ENCODE measurements at regions not wholly inside any gene's neighbourhood (a gene's known extent, or its start where the extent isn't known, plus 50 kb on each side); places are given as distances from the start of the nearest gene placed in this dataset.

DNA sequence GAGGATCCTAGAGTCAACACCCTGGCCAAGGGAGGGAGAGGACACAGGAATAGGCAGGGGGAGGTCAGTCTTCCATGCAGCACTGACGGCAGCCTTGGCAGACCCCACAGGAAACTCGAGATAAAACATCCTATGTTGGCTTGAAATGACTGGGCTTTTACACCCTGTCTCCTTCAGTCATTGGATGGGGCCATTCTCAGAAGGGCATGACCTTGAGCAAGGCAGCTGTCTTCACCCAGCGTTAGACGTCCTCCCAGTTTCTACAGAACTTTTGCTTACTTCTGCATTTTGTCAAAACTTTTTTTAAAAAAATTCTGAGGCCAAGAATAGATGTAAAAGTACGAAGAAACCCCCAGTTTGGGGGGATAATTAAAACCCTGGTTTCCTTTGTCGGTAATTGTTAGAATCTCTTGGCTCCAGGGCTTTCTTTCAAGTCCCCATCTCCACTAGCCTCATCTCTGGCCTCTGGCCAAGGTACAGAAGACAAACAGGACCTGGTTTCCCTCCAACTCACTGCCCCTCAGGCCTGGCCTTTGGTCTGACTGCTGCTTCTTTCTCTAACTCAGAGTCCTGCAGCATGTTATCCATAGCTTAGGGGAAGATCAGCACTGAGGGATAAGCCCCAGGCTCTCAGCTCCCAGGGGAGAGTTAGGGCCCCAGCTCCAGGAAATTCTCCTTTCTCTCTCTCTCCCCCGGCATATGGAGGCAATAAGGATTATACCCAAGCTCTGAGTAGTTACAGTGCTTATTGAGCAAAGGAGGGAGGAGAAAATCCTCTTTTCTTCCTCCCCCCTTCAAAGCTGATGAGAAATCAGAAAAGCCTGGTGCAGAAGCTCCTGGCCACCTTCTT is 51.6 kb upstream of the KCND3 start:
- DNase-seq = no peak

DNA sequence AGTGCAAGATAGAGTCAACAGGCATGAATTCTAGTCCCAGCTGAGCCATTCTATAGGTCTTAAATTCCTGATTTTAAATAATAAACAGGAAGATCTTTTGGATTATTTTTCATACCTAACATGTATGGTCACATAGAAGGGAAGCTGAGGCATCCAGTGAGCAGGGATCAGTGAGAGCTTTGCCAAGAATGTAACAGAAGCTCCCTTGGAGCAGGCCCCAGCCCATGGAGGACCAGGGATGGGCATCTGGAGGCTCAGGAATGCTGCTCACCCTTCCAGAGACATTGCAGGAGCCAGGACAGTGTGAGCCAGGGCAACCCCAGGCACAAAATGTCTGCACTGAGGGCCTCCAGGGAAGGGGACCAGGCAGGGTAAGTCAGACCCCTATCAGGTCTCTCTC is 54.4 kb upstream of the KCND3 start:
- no peak for DNase-seq

DNA sequence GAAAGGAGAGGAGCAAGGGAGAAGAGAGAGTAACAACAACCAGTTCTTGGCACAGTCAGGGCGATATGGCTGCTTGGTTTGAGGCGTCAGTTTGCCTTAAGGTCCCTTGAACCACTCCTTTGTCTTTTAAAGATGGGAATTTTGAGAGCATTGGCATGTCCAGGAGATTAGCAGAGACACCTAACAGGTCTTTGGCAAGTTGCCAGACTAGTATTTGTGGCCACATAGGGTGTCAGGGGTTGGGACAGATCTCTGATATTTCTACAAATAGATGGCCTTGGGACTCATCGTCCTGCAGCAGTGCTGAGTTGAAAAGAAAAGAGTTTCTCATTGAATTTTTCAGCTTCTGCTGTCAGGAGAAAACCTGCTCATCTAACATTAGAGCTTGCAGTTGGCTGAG is 55.3 kb upstream of the KCND3 start:
- no peak for DNase-seq

DNA sequence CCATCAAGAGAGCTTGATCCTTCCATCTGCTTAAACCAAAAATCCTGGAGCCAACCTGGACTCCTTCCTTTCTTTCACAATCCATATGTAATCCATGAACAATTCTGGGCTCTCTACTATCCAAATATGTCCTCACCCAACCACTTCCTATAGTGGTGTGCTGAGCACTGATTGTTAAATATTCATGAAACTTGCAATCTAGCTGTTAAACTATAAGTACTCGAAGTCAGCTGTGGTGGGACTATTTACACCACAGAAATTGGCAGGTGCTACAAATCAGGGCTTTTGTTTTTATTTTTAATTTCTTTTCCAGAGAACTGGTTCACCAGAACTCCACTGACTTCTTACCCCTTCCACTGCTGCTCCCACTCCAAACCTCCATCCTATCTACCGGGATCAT is 57.2 kb upstream of the KCND3 start:
- DNase-seq = no peak

DNA sequence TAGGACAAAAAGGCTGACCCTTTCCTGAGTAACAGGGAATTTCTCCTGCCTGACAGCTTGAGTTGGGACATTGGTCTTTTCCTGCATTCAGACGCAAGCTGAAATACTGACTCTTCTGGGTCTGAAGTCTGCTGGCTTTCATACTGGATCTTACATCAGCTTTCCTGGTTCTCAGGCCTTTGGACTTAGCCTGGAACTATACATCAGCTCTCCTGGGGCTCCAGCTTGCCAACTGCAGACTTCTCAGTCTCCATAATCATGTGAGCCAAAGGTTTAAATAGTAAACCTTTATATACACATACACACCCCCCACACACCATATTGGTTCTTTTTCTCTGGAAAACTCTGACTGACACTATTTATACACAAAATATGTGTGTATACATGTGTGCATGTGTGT is 59.0 kb upstream of the KCND3 start:
- DNase-seq = no peak

DNA sequence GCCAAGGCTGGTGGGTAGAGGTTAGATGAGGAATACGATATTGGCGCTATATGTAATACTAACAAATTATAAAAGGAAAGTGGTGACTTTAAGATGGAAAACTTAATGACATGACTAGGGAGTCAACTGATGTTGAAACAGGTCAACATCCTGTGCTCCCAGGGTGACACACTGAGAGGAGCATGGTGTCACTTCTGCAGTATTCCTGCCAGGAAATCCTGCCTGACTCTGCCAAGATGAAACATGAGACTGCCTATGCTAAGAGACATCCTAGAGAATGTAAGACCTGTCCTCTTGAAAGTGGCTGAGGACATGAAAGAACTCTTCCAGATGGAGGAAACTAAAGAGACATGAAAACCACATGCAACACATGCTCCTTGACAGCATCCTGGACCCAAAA is 65.0 kb upstream of the KCND3 start:
- DNase-seq = no peak

DNA sequence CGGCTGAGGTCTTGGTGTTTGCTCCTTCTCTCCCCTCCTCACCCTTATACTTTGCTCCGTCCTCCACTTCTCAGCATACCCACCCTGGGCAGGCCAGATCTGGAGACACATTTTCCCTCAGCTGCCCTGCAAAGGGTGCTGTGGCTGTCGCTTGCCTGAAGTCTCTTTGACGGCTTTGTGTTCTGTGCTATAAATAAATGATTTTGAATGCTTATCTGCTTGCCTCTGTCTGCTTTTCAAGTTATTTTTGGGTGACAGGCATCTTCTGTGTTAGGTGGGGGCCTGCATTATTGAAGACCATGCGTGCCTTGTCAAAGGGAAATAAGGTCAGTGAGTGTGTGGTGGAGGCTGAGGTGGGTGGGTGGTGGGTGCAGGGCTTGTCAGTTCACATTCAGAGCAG is 66.9 kb upstream of the KCND3 start:
- no peak for DNase-seq

DNA sequence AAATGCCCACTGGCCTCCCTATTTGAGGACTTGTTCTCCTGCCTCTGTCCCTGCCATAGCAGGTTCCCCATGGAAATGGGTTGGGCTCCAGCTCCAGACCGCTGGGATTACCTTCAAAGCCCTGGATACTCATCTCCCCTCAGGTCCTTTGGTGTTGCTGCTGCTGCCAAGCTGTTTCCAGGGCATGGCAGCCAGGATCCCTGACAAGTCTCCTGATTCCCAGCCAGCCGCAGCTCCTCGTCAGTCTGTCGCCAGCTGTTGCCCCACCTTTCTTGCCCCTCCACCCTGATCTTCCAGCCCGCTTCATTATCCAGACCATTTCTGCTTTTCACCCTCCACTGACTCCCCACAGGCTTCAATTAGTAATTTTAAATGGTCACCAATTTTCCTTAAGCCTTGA is 68.3 kb upstream of the KCND3 start:
- no peak for DNase-seq

DNA sequence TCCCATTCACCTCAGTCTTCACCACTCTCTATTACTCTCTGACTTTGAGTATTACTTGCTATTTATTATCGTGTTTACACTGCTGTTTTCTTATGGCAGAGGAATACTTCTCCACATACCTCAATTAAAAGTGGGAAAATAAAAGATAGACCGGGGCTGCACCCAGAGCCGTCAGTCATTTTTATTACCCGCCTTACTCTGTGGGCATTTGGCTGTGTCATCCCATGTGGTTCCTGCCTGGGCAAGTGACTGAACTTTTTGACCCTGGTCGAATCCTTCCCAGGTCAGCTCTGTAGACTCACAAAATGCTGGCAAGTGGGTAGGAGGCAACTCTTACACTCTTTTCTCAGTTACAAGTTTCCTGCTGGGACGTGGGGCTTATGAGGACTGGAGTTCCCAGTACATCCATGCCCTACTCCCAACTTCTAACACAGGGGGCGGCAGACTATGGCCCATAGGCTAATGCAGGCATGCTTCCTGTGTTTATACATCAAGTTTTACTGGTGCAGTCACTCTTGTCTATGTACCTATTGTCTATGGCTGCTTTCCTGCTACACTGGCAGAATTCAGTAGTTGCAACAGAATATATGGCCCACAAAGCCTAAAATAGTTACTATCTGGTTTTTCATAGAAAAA is 69.5 kb upstream of the KCND3 start:
- no peak for DNase-seq

DNA sequence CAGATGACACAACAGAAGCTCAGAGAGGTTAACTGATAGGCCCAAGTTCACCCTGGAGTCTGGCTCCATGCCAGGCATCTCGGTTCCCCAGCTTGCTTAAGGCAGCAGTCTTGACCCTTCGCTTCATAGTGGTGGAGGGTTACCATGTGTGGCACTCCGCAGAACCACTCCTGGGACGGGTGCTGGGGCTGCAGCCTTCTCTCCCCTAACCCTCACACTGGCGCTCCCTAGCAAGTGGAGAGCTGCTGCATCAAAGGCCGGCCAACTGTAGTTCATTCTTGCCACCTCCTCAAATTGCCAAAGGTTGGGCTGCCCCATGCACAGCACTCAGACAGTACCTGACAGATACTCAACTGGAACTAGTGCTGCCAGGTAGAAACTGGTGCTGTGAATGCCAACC is 70.2 kb upstream of the KCND3 start:
- no peak for DNase-seq

DNA sequence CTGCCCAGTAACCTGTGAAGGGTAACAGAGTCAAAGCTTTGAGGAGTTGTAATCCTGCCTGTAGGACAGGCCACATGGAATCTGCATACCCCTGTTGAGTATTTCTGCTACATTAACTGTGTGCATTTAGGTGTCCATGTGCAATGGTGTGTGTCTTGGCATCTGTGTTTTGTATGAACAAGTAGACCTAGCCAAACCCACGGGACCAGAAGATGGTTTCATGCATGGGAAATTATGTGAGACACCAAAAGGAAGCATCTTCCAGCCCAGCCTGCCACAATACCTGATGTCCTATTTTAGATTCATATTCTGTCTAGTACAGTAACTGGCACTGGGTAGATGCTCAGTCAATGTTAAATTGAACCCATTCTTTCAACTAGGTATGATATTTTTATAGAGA is 70.8 kb upstream of the KCND3 start:
- DNase-seq = no peak

DNA sequence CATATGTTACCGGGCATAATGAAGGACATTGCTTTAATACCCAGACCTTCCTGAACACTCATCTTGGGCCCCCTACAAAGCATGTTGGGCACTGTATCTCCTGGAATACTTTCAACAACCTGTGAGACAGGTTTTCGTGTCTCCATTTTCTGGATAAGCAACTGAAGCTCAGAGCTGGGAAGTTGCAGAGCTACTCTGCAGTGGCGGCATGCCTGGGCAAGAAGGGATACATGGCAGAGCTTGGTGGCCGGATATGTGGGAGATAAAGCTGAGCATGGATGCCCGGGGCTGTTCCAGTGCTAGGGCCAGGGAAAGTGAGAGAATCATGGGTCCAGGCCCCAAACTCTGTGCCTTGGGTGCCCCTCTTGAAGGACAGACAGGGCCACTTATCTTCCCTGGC is 71.6 kb upstream of the KCND3 start:
- no peak for DNase-seq

DNA sequence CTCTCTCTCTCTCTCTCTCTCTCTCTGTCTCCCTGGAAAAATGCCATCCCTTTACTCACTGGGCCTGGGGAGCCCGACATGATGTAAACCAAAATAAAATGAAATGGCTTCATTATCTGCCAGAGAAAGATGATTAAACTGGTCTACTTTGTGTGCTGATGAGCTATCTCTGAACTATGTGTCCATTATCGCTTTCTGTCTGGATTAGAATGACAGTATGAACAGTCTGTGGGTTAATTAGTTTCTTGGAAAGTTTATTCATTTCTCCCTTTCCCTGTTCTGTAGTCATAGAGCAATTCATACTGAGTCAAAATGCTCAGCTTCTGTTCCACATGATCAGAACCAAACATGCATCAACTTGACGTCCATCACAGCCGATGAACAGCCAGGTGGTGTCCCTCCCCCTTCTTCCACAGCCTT is 72.4 kb upstream of the KCND3 start:
- DNase-seq = no peak

DNA sequence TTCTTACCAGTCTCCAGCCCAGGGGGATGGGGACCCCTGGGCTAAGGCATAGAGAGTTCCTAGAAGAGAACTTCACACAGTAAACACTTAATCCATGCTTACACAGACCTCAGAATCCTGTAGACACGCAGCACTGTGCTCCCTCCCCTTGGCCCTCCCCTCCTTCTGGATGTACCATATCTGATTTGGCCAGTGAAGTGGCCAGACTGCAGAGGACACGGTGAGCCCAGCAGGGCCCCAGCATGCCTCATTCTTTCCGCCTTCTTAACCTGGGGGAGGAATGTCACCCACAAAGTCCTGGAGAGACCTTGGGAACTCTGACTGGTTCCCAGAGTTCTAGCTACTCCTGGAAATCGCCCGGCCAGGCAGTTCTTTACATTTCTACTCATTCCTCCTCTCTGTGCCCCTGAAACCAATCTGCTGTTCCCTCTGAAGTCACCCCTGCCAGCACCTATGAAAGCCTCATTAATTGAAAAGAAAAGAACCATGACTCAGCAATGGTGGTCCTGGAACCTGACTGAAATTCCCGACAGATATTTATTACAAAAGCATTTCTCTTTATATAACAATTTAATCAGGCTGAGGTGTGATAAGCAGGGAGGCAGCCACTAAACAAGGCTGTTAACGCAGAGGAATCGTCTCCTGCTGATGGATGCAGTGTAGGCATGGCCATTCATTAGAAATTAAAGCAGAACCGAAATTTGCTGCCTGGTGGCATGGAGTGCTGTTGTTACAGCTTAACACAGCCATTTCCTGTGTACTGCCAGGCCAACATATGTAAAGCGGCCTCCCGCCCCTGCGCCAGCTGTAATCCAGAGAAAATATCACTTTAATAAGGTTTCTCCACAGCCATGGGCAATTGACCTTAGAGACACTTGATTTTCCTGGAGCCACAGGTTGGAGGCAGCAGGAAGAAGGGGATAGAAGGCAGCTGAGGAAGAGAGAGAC is 74.6 kb upstream of the KCND3 start:
- DNase-seq = no peak

DNA sequence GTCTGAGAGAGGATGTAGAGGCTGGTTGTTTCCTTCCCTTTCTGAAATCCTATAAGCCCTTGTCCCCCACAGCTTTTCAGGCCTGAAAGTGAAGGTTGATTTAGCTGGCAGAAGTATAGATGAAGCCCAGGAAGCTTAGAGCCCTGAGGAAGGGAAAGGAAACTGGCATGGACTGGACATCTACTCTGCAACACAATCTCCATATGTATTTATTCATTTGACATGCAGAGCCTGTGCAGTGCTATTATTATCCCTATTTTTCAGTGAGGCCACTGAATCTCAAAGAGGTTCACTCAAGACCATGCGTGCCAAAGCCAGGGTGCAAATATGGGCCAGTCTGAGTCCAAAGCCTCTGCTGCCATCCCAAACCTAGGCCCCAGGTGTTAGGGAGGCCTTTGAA is 78.5 kb upstream of the KCND3 start:
- no peak for DNase-seq

DNA sequence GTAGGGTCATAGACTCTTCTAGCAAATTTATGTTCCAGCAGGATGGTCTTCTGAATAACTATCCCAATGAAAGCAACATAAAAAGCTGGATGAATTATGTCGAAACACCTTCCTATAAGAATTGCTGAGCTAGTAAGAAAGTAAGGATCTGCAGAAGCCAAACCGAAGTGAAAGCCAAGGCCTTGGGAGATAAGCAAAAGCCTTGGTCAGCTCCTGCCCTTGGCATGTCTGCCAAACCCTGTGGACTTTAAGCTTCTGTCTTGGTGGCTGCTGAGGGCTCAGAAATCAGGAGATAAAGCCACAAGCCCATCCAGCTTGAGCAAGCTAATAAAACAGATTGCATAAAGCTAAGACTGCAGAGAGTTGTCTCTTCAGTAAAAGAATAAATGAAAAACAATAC is 81.2 kb upstream of the KCND3 start:
- no peak for DNase-seq

DNA sequence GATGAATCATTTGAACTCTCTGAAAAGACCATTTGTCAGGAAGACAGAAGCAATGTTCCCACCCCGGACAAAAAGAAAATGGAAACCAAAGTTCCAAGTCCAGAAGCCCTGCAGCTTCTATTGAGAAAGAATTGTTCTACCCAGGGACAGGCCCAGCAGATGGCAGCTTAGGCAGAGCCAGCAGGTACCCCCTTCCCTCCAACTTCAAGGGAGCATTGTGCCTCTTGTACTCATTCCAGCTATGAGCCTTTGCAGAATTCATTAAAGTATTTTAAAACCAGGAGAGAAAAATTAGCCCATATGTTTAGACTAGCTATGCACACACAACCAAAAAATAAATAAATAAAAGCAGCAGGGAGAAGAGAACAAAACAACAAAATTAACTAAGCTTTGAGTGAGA is 85.2 kb upstream of the KCND3 start:
- DNase-seq = no peak

DNA sequence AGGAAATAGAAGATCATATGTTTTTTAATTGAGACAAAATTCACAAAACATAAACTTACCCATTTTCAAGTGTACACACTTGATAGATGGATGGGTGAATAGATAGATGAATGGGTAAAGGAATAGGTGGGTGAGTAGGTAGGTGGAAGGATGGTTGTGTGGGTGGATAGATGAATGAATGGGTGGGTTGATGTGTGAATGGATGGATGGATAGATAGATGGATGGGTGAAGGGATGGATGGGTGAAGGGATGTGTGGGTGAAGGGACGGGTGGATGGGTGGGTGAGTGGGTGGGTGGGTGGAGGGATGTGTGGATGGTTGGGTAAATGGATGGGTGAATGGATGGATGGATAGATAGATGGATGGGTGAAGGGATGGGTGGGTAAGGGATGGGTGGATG is 86.1 kb upstream of the KCND3 start:
- no peak for DNase-seq

DNA sequence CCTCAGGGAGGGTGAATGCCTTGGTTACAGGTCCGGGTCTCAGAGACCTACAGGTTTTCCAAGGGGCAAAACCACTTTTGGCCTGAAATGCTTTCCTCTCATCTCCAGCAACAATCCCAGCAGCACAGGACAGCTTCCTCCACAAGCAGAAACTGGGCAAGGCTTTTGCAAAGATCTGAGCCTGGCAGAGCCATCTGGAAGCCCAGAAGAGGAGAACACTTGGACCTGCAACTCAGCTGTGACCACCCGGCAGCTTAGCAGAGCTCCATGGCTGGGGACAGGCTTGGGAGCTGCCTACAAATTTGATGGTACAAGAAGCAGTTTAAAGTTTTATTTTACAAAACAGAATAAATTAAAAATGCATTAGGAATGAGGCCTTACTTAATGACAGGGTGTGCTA is 90.0 kb upstream of the KCND3 start:
- no peak for DNase-seq

DNA sequence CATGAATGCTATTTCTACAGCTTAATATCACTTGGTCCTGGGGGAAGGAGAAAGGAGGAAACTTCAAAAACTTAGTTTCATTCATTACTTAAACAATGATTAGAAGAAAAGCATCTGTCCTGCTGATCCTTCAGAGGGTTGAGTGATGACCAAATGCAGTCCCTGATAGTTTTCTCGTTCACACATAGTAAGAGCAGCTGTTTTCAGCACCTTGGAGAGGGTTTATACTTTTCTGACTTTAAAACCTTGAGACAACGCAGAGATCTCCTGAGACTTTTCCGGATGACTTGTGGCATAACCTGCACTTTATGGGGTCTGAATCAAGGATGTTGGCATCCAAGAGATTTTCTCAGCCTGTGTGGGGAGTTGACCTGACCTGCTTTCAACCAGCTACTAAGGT is 94.0 kb upstream of the KCND3 start:
- DNase-seq = no peak

DNA sequence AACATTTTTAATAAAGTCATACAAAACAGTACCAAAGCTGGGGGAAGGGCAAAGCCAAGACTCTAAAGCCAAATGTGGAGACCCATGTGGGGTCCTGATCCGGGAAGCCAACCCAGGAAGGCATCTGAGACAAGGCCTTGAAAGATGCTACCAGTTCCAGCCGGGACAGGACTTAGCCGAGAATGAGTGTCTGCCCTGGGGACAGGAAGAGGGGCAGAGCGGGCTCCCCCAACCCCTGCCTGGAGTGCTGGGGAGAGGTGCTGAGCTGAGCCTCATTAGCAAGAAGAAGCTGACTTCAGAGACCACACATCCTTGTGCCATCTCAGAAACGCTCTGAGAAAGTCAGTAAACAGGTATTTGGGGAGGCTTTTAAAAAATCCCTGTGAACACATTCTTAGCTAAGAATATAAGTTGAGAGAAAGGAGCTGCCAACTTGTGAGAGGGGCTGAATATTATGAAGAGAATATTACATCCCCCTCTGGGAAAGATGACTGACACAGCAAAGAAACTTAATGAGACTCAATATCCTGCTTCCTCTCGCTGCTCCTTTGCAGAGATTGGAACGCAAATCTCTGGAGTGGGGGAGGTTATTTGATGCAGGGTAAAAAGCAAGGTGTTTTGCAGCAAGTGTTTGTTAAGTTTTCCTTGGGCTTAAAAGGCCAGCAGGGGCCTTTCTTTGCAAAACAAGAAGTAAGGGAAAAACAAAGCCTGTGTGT is 103.3 kb upstream of the KCND3 start:
- DNase-seq = no peak

DNA sequence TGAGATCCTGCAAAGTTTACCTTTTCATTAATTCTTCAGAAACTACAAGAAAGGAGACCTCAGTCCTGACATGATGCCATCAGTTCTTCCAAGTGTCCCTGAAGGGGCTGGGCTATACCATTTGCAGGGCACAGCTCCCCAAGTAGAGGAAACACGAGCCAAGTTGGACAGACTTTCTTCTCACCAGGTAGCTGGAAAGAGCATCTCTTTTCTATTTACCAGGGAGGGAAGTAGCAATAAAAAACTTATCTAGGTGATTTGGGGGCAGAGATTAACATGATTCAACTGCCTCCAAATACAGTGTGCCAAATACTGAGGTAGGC is 103.9 kb upstream of the KCND3 start:
- no peak for DNase-seq

DNA sequence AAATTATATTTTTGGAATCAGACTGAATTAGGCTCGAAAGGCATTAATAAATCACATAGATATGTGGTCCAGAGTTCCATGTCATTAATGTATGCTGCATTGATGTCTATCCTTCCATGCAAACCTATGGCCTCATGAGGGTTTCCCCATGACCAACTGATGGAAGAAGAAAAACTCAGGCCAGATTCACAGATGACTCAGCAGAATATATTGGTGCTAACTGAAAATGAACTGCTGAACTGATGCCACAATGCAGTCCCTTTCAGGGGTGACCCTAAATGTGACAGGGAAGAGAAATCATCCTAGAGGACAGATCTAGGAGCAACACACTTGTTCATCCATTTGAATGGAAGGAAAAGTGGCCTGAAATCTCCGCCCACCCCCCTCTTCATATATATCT is 110.5 kb upstream of the KCND3 start:
- DNase-seq = no peak
